ENCODE measurements at regions not wholly inside any gene's neighbourhood (a gene's known extent, or its start where the extent isn't known, plus 50 kb on each side); places are given as distances from the start of the nearest gene placed in this dataset.

DNA sequence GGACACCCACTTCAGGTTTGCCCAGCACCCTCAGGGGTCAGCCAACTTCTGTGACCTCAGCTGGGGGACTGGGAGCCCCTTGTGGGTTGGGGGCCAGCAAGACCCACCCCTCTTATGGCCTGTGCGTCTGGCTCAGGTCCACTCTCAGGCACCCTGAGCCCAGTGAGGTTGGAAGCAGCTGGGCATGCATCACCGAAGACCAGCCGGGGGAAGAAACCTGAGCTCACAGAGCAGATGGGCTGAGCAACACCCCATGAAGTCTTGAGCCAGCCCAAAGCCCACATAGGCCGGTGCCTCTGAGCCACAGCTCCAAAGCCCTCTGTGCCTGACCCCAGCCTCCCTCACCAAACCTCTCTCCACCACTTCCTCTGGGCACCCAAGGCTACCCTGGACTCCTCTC, 166.7 kb downstream of the RBFOX3 start:
- DNase-seq (ENCODE audit: low read depth) = no peak

DNA sequence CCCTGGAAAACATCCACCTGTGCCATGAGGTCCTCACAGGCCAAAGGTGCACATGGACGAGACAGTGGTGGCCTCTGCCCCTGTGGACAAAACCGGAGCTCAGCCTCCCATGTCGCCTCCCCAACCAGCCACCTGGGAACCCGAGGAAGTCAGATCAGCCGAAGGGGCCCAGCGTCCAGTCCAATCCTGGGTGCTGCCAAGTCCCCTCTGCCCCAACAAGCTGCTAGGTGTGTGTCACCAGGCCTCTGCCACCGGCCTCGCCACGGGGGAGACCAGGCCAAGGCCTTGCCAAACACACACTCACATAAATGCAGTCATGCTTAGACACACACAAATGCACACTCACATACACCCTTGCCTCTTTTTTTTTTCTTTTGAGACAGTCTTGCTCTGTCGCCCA, 167.8 kb downstream of the RBFOX3 start:
- no peak for DNase-seq (ENCODE audit: low read depth)

DNA sequence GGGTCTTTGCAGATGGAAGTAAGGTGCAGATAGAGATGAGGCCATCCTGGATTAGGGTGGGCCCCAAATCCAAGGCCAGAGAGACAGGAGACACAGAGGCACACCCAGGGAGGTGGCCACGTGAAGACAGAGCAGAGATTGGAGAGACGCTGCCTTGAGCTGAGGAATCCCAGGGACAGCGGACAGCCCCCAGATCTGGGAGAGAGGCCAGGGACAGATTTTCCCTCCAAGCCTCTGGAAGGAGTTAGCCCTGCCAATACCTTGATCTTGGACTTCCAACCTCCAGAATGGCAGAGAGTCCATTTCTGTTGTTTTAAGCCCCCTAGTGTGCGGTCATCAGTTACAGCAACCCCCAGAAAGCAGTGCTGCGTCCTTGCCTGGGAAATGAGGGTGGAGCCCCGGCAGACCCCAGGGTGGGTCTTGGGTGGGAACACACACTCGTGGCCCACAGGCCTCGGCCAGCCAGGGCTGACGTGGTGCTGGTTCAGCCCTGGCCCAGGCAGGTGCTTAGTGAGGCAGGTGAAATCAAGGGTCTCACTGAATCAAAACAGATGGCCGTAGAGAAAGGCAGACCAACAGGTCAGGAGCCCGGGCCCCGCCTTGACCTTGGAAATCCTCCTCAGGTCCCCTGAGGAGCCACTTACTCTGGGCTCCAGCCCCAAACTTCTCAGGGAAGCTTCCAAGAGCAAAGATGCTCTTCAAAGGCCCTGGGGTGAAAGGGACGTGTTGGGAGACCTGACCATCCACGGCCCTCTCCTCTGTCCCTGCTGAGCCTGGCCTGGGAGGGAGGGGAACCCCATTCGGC, 169.3 kb downstream of the RBFOX3 start:
- no peak for DNase-seq (ENCODE audit: low read depth)

DNA sequence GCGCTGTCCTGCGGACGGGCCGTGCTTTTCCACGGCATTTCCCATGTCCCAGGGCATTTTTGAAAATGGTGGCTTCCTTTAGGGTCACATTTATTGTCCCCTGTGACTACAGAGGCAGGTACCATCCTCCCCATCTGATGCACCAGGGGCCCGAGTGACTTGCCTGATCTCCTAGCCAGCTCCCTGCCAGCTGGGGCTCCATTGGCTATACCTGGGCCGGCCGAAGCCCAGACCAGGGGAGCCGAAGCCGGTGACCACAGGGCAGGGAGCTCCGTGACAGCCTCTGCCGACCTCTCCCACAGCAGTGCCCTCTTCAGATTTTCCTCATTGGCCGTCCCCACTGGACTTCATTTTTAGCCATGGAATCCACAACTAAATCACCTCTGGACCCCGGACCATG, 170.6 kb downstream of the RBFOX3 start:
- no peak for DNase-seq (ENCODE audit: low read depth)

DNA sequence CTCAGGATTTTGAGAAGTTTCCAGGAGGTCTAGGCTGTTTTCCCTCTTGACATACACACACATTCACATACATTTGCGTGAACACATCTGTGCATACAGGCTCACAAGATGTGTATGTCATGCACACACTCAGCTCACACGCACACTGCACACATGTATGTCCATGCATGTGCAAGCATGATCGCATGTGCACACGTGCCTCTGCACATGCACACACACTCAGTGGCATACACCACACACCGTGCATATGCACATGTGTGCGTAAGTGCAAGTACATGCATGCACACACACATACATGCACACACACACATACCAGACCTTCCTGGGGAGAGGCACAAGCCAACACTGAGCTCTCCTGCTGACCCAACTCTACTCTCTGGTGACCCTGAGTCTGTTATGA, 171.4 kb downstream of the RBFOX3 start:
- DNase-seq (ENCODE audit: low read depth) = no peak

DNA sequence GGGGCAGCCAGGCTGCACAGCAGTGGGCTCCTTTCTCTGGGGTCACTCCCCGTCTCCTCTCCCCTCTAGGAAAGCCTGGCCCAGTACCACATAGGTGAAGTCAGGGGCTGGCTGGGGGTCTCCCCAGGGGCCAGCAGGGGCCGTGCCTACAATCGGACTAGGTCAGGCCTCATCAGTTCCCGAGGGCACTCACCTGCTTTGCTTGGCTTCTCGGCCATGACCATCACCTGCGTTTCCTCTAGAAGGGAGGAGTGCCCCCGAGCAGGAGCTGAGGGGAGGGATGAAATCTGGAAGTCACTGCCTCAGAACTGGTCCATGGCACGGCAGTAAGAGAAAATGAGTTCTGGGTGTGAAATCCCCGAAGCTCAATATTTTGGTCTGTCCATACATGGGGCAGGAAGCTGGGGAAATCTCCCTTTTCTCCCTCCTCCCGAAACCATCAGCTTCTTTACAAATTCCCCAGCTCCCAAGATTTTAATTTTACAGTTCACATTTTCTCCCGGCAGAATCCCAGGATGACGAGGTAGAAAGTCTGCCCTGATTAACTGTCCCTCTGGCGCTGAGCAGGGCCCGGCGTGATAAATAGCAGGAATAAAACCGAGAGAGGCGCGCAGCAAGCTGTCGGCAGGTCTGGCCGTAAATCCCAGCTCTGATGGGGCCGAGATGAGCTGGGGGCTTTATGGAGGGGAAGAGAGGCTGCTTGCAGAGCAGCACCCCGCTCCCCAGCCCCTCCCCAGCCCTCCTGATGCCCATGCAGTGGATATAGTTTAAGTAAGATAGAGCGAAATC, 172.1 kb downstream of the RBFOX3 start:
- no peak for DNase-seq (ENCODE audit: low read depth)

DNA sequence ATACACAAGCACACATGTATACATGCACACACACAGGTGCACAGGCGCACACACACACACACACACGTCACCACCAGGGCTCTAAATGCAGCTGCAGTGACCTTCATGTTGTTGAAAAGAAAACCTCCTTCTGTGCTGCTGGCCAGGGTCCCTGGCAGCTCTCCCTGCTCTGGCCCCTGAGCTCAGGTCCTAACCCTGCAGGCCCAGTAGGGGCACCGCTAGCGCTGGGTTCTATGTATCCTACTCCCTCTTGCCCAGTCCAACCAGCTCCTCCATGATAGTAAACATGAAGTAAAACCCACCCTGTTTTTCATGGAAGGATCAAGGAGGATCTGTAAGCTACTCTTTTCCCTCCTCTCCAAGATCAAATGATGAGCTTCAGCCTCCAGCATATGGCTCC, 172.8 kb downstream of the RBFOX3 start:
- no peak for DNase-seq (ENCODE audit: low read depth)

DNA sequence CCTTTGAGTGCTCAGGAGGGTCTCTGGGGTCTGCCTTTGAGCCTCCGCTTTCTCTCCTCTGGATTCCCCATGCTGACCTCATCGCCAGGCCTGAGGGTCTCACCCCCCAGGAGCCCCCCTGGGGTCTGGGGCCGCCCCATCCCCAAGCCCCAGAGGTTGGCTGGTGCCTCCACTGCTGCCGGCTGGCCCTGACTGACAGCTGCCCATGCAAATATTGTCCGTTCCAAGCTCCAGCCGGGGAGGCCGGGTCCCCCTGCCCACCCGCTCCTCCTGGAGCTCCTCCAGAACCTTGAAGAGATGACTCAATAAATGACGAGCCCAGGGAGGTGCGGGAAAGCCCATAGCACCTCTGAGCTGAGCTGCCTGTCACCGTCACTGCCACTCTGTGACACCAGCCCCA, 173.8 kb downstream of the RBFOX3 start:
- DNase-seq (ENCODE audit: low read depth) = no peak

DNA sequence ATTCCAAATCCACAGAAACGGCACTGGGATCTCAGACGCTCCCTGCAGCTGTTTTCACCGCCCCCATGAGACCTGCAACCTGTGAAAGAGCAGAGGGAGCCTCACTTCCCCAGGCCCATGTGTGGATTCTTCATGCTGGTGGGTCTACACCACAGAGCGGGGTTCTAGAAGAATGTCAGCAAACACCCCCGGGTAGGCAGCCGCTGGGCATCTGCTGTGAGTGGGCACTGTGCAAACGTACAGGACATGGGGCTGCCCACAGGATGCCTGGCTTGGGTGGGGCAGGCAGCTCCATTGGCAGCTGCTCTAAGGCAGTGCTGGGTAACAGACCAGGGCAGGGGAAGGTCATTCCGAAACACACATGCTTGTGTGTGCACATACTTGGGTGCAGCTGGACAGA, 174.9 kb downstream of the RBFOX3 start:
- DNase-seq (ENCODE audit: low read depth) = no peak

DNA sequence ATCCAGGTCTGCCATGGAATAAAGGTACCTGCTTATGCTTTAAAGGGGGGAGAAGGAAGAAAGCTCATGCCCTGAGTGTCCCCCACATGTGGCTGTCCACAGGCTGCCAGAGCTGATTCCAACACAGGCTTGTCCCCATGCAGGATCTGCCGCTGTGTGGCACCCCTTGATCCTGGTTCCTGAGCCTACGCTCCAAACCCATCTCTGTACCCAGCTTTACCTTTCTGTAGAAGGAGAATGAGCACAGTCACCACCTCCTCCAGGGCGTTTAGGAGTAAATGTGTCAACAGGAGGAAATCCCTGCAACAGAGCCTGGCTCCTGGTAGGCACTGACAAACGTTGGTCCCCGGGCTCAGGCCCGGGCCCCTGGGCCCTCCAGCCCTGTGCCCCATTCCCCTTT, 175.6 kb downstream of the RBFOX3 start:
- no peak for DNase-seq (ENCODE audit: low read depth)

DNA sequence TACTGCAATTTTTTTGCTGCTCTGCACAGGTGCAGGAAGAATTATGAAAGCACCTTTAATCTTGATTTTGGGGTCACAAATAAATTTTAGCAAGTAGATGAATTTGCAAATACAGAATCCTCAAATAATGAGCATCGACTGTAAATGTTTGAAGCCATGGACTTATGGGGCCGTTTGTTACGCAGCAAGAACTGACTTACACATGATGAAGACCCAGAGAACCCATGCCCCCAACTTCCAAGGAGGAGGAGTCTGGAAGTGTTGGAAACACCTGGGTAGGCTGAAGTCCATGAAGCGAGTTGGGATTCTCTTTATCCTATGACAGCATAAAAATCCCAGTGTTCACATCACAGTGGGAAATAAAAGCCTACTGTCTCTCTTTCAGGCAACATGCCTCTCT, 176.6 kb downstream of the RBFOX3 start:
- DNase-seq (ENCODE audit: low read depth) = no peak

DNA sequence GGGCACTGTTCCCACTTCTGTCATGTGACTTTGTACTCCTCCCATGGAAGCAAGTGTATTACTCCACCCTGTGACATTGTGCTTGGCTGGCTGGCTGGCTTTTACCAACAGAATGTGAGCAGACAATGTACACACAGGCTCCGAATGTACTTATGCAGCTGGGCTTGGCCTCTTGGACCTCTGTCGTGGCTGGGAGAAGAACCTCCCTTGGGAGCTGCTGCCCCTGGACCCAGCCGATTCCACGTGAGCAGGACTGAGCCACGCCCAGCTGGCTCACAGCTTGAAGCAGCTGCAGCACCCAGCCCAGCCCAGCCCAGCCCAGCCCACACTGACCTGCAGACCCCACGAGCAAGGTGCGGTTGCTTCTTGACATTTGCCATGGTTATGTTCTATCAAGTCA, 177.5 kb downstream of the RBFOX3 start:
- DNase-seq (ENCODE audit: low read depth) = no peak

DNA sequence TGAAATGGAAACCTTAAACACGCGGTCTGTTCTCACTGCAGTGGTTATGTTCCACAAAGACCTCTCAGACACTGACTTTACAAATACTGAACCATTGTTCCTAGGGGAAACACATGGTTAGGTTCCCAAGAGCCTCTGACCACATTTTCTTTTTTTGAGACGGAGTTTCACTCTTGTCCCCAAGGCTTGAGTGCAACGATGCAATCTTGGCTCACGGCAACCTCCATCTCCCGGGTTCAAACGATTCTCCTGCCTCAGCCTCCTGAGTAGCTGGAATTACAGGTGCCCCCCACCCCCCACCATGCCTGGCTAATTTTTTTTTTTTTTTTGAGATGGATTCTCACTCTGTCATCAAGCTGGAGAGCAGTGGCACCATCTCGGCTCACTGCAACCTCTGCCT, 179.7 kb downstream of the RBFOX3 start:
- DNase-seq (ENCODE audit: low read depth) = no peak

DNA sequence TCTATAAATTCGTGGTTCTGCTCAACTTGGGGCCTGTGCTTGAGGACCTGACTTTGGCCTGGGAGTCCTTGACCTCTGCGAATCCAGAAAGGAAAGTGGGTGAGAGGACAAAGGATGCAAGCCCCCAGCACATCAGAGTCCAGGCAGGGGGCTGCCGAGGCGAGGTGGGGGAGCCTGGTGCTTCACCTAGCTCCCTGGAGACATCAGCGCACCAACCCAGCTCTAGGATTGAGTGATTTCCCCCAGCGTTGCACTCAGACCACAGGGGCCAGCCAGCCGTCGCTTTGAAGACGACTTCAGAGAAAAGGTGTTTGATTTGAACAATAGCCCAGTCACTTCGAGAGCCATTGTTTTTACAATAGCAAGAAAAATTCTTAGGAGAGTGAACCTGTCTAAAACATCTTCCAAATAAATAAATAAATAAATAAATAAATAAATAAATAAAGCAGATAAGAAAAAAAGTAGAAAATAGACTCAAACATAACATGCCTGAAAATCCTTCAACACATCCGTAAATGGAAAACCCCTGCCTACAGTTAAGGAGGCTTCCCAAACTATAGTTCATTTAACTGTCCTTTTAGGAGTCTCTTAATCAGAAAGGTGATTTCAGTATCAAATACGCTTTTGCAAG, 180.9 kb downstream of the RBFOX3 start:
- no peak for DNase-seq (ENCODE audit: low read depth)

DNA sequence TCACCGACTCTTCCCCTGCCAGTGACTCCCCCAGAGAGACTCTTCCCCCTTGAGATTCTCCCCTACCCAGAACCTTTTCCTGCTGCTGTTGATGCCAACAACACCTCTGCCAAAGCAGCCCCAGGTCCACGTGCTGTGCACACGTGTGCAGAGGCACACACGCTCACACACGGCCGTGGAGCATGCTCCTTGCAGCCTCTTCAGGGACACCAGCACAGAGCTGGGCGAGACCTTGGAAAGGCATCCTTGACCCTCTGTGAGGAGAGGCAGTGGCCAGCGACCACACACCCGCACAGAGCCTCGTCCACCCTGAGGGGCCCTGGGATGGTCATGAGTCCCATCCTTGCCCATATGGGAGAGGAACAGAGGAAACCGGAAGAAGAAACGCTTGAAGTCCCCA, 181.9 kb downstream of the RBFOX3 start:
- no peak for DNase-seq (ENCODE audit: low read depth)

DNA sequence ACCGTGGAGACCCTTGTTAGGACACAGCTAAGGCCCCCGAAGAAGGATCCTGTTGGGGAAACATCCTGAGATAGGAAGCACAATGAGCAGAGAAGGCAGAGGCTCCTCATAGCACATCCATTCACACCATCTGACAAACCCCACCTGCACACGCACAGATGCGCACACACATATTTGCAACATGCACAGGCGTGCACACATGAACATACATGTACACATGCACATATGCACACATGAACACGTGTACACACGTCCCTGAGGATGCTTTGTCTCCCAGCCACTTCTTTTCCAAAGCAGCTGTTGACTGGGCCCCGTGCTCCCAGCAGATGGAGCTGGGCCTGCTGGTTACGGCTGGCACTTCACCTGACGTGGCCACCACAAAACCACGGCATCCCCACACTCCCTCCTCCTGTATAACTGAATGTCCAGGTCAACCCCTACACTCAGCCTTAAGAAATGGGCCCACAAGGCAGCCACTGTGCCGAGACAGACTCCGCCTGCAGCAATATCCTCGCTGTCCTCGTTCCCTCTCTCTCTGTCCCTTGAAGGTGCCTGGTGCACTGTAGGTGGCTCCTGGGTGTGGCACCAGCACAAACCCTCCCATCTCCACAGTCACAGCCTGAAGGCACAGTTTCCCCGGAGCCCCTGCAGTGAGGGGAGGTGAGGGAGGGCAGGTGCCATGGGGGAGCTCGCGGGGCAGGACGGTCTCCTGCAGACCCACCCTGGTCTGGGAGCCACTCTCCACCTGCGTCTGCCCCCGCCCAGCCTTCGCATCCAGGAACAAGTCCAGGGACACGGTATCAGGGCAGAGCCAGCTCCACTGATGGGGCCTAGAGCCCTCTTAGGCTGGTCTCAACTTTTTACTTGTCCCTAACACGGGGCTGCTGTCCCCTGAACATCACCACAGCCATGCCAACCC, 183.0 kb downstream of the RBFOX3 start:
- DNase-seq (ENCODE audit: low read depth) = no peak

DNA sequence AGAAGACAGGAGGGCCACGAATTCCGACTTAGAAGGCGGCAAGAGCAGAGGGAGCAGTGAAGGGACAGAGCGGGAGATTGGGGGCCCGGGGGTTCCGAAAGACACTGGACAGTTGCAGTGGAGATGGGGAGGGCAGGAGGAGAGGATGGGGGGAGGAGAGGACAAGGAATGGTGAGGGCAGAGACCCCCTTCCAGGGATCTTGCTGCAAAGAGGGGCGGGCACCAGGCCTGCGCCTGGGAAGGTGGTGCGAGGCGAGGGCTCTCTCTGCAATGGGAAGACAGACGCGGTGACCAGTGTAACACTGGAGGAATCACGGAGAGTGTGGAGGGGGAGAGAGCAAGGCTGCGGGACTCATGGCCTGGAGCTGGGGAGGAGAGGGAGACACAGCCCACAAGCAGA, 185.2 kb downstream of the RBFOX3 start:
- DNase-seq (ENCODE audit: low read depth) = no peak

DNA sequence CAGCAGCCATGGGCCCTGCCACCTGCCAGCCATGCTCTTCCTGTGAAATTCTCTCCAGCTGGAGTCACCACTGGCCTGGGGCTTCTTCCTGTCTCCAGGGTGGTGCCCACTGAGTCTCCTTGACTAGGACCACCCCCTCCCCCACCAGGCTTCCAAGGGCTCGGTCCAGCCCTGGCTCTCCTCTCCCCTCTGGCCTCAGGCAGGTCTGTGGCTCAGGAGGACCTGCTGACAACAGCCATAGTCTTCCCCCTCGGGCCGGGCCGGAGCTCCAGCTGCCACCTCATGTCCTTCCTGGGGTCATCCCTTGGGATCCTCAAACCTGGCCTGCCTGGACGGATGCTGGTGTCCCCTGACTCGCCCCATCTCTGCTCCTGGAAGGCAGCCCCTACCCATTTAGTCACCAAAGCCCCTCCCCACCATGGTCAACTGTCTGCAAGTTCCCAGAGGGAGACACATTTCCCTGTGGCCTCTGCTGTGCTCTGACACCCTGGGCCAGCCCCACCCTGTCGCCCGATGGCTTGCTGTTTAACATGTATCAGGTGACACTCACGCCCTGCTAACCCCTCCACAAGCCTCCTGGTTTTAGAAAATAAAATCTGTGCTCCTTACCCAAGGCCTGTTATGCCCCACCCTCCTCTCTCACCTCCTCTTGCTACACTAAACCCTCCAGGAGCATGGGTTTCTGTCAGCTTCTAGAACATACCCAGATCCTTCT, 186.2 kb downstream of the RBFOX3 start:
- no peak for DNase-seq (ENCODE audit: low read depth)

DNA sequence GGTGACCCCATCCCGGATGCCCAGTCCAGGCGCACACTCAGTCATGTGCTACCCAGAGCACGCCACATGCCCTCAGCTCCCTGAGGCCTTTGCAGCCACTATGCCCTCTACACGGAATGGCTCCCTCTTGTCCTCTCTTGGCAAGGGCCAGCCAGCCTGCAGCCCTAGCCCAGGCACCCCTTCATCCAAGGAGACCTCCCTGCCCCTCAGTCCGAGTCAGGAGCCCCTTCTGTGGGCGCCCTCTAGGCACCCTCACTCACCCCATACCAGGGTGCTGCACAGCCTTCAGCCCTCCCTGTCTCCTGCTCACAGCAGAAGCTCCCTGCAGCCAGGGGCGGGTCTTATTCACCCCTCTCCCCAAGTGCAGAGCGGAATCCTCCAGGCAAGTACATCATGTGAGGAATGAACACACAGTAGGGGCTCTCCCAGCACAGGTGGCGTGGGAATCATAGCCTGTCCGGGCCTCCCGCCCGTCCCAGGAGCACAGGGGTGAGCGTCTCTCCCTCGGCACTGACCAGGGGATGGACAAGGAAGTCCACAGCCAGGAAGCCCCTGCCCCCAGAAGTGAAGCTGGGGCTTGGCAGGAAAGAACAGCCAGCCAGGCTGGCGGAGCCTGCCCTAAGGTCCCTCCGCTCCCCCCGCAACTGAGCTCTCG, 186.9 kb downstream of the RBFOX3 start:
- DNase-seq (ENCODE audit: low read depth) = no peak

DNA sequence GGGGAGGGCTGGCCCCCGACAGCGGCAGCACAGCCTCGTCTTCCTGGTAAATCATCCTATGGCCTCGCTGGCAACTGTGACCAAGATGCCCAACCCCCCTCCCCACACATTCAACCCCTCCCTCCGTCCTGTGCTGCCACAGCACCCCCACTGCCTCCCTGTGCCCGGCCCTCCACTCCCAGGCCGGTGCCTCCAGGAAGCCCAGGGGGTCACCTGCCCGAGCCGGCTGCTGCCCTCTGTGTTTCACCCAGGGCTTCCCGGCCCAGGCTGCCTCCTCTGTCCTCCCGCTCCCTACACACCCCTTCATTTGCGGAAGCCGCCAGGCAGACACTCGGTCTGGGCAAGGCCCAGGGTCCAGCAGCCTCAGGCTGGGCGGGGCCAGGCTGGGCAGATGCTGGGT, 188.6 kb downstream of the RBFOX3 start:
- no peak for DNase-seq (ENCODE audit: low read depth)
